Heart left ventricle (tissue), 13 donors: ENCODE measurements at regions not wholly inside any gene's neighbourhood (a gene's known extent, or its start where the extent isn't known, plus 50 kb on each side); places are given as distances from the start of the nearest gene placed in this dataset.

Experiments used
- POLR2A ChIP-seq, 2 donors: fragments of 450-650 bp; IDR thresholded peaks; one replicate each; pipeline ENCODE4 v1.6.1; 2017; ENCODE audit warnings: antibody characterized with exemption in 2 of 2, mild to moderate bottlenecking in 2 of 2, moderate library complexity in 2 of 2
- TF ChIP-seq, protein P1 (sequence below), 12 donors: fragments of 200-600 bp; sonication (generic) in 4 of 12; IDR thresholded peaks; one replicate each; pipeline versions ENCODE4 v1.5.0 to v1.8.0; 2018 to 2022; ENCODE audit warnings: antibody characterized with exemption in 12 of 12, mild to moderate bottlenecking in 5 of 12
- donor health status: ischemic (EF 13 %, LVEDD 7.1; RV severe dilation, severe dysfunction).
- donor health status: DM: no; HTN: yes; CAD: no.
- donor health status: DM: no; HTN: no; CAD: no.
- donor health status: ischemic (EF 25% LVEDD 6.9; RV normal size, moderate dysfunction).
- donor health status: ischemic (EF 25% LVEDD 5.7; RV mildly dilated, moderate dysfunction).
- donor health status: ischemic (EF 35%, LVEDD 5.7; RV mildly dilated, moderate dysfunction).
- donor health status: nonischemic (EF 11% LVEDD 7.7; RV severe dilation, severe dysfunction).
- donor health status: DM: yes; HTN: yes; CAD: no.
- donor health status: PGD.
- donor health status: ischemic (EF 29% LVEDD 5.4; RV normal size, mild dysfunction).
- donor health status: nonischemic (EF 23%, LVEDD 6.1; RV moderate dilation, normal function).

DNA sequence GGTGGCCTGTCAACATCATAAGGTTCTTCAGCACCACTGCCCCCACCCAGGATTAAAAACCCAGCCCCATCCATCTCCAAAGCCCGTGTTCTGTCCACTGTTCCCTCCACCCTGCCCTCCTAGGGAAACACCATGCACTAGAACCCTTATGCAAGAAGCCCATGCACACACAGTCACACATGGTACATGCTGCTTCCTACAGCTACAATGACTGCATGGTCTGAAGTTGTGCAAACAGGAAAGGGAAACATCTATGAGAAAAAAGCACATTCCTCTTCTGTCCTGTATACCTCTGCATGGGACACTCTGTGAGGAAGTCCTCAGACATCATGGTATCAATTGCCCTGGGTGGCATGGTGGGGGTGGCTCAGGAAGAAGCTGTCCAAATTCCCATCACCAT is 108.6 kb upstream of the MRPS22 start:
- TF ChIP-seq, protein P1, sequence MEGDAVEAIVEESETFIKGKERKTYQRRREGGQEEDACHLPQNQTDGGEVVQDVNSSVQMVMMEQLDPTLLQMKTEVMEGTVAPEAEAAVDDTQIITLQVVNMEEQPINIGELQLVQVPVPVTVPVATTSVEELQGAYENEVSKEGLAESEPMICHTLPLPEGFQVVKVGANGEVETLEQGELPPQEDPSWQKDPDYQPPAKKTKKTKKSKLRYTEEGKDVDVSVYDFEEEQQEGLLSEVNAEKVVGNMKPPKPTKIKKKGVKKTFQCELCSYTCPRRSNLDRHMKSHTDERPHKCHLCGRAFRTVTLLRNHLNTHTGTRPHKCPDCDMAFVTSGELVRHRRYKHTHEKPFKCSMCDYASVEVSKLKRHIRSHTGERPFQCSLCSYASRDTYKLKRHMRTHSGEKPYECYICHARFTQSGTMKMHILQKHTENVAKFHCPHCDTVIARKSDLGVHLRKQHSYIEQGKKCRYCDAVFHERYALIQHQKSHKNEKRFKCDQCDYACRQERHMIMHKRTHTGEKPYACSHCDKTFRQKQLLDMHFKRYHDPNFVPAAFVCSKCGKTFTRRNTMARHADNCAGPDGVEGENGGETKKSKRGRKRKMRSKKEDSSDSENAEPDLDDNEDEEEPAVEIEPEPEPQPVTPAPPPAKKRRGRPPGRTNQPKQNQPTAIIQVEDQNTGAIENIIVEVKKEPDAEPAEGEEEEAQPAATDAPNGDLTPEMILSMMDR (IDR thresholded peaks at IDR 0.05) = no peak
- TF ChIP-seq POLR2A (IDR thresholded peaks at IDR 0.05) = no peak
